H1 (cell line): ENCODE measurements at regions not wholly inside any gene's neighbourhood (a gene's known extent, or its start where the extent isn't known, plus 50 kb on each side); places are given as distances from the start of the nearest gene placed in this dataset.

Experiments
- ASH2L ChIP-seq: fragments of 200-600, 300-600 bp; sonication (generic); IDR thresholded peaks from one replicate; pipeline ENCODE4 v1.7.1; 2017; ENCODE audit warnings: low read length
- BACH1 ChIP-seq: IDR thresholded peaks from 2 replicates; pipeline ENCODE4 v1.6.1; 2012; ENCODE audit warnings: low read length, improper control_type of control experiment
- BRCA1 ChIP-seq: IDR thresholded peaks from 2 replicates; pipeline ENCODE4 v1.6.1; 2012; ENCODE audit warnings: low read depth, low read length, improper control_type of control experiment
- CBX5 ChIP-seq: fragments of 300-800, 300-1000 bp; sonication (generic); IDR thresholded peaks from 2 replicates; pipeline ENCODE4 v1.7.1; 2016; ENCODE audit warnings: antibody characterized with exemption, low read length, low read depth
- CBX8 ChIP-seq: fragments of 300-800, 300-1000 bp; sonication (generic); IDR thresholded peaks from 2 replicates; pipeline ENCODE4 v1.7.1; 2016; ENCODE audit warnings: low read depth, low read length, borderline replicate concordance
- FOSL1 ChIP-seq: IDR thresholded peaks from 2 replicates; pipeline ENCODE4 v1.6.1; 2011; ENCODE audit warnings: mild to moderate bottlenecking, low read depth, low read length, moderate library complexity; ENCODE audit not compliant: insufficient read depth
- HDAC2 ChIP-seq, 2 experiments: fragments of 300-600 bp in 1 of 2; sonication (generic) in 1 of 2; IDR thresholded peaks; 2 replicates each; pipeline ENCODE4 v1.6.1; 2011 to 2012; ENCODE audit warnings: low read depth in 2 of 2, low read length in 2 of 2, mild to moderate bottlenecking in 2 of 2, moderate library complexity in 2 of 2, borderline replicate concordance in 1 of 2, inconsistent platforms in 1 of 2
- JUN ChIP-seq: IDR thresholded peaks from 2 replicates; pipeline ENCODE4 v1.6.1; 2011; ENCODE audit warnings: low read depth, mild to moderate bottlenecking, improper control_type of control experiment, low read length
- JUND ChIP-seq: IDR thresholded peaks from 2 replicates; pipeline ENCODE4 v1.6.1; 2011; ENCODE audit warnings: mild to moderate bottlenecking, improper control_type of control experiment, low read length
- KDM4A ChIP-seq: IDR thresholded peaks from one replicate; pipeline ENCODE4 v1.7.1; 2012; ENCODE audit warnings: low read depth, mild to moderate bottlenecking, moderate library complexity, low read length, inconsistent platforms; ENCODE audit not compliant: severe bottlenecking
- KDM5A ChIP-seq: fragments of 200-600 bp; IDR thresholded peaks from 2 replicates; pipeline ENCODE4 v1.7.1; 2012; ENCODE audit warnings: mild to moderate bottlenecking, low read length, inconsistent platforms, mixed read lengths
- MAX ChIP-seq: IDR thresholded peaks from 2 replicates; pipeline ENCODE4 v1.6.1; 2012; ENCODE audit warnings: inconsistent platforms
- NANOG ChIP-seq: IDR thresholded peaks from 2 replicates; pipeline ENCODE4 v1.6.1; 2011; ENCODE audit warnings: low read length, low read depth, mild to moderate bottlenecking, inconsistent platforms; ENCODE audit not compliant: insufficient read depth, poor library complexity, severe bottlenecking
- POLR2AphosphoS5 ChIP-seq: IDR thresholded peaks from 2 replicates; pipeline ENCODE4 v1.6.1; 2011; ENCODE audit warnings: low read depth, low read length
- RAD21 ChIP-seq, 2 experiments: IDR thresholded peaks in 1 of 2; conservative IDR thresholded peaks in 1 of 2; 2 replicates each; pipeline ENCODE4 v1.6.1; 2011; ENCODE audit warnings: low read depth in 2 of 2, low read length in 2 of 2, improper control_type of control experiment in 1 of 2, inconsistent platforms in 1 of 2, mild to moderate bottlenecking in 1 of 2, moderate library complexity in 1 of 2
- RBBP5 ChIP-seq: IDR thresholded peaks from 2 replicates; pipeline ENCODE4 v1.7.1; 2012; ENCODE audit warnings: low read depth, mild to moderate bottlenecking, inconsistent platforms, low read length, moderate library complexity, borderline replicate concordance
- RNF2 ChIP-seq: fragments of 200-900, 300-1000 bp; sonication (generic); IDR thresholded peaks from 2 replicates; pipeline ENCODE4 v1.7.1; 2016; ENCODE audit warnings: borderline replicate concordance, low read depth, mild to moderate bottlenecking, antibody characterized with exemption, low read length; ENCODE audit not compliant: poor library complexity, severe bottlenecking; ENCODE audit errors: missing control alignments
- RXRA ChIP-seq: IDR thresholded peaks from 2 replicates; pipeline ENCODE4 v1.6.1; 2011; ENCODE audit warnings: low read depth, mild to moderate bottlenecking, low read length, moderate library complexity; ENCODE audit not compliant: insufficient read depth
- SIX5 ChIP-seq: IDR thresholded peaks from 2 replicates; pipeline ENCODE4 v1.6.1; 2011; ENCODE audit warnings: mild to moderate bottlenecking, low read depth, low read length
- SP1 ChIP-seq: IDR thresholded peaks from 2 replicates; pipeline ENCODE4 v1.6.1; 2011; ENCODE audit warnings: low read depth, low read length
- TBP ChIP-seq: IDR thresholded peaks from 2 replicates; pipeline ENCODE4 v1.6.1; 2011; ENCODE audit warnings: low read depth, low read length, improper control_type of control experiment
- TF ChIP-seq, protein P1 (sequence below): IDR thresholded peaks from 2 replicates; pipeline ENCODE4 v1.6.1; 2012; ENCODE audit warnings: inconsistent platforms

DNA sequence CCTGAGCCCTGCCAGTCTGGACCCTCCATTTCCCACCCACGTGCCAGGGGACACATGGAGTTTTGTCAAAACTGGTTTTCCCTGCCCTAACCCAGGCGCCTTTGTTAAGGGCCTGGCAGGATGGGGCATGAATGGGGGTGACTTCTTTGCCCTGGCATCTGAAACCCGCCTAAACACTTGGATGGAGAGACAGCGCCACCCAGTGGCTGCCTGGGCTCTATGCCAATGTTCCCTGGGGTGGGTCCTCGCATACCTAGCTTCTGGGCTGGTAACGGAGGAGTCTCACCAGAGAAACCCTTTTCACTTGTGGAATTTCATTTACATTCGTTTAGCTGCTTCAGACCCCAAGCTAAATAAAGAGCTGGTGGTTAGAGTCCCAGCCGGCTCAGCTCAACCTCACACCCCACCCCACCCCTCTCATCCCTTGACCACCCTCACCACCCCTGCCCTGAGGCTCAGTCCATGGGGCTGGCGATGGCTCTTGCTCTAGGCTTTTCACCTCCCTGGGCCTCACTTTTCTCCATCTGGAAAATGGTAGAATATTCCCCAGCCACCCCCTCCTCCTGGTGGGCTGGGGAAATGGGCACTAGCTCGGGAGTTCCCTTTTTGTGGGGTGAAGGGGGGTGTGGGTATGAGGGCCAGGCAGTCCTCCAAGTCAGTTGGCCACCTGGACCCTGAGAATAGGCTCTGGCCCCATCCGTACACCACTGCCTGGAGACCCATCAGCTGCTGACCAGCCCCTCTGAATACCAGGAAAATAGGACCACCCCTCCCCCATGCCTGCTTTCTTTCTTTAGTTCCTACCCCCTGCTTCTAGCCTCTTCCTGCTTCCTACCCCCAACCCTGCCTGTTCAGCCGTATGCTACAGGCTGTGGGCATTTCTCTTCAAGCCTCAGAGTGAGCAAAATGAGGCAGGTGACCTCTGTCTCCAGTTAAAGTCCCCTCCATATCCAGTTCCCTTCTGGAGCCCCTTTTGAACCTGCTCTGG lies 57.1 kb upstream of the PJA1 start (continued):
- 0 out of 4 replicates have a peak, but pooled peaks of 1 of the 2 experiments have one; percentile 22 for TF ChIP-seq HDAC2 (IDR thresholded peaks at IDR 0.05; ENCODE audit: borderline replicate concordance in 1 of 2, low read depth in 2 of 2, low read length in 2 of 2)
- TF ChIP-seq JUND = no peak
- TF ChIP-seq MAX = peak; percentile 70
- no peak for TF ChIP-seq CBX8
- TF ChIP-seq RXRA = no peak
- no peak for TF ChIP-seq JUN
- TF ChIP-seq NANOG = no peak
- no peak for TF ChIP-seq SIX5
- TF ChIP-seq KDM5A = no peak
- 0 out of 2 replicates have a peak, but pooled peaks have one; percentile 40 for TF ChIP-seq BACH1
- TF ChIP-seq FOSL1 = no peak
- no peak for TF ChIP-seq BRCA1
- TF ChIP-seq RAD21 (IDR thresholded peaks at IDR 0.05 in 1 of 2, conservative IDR thresholded peaks at IDR 0.05 in 1 of 2; ENCODE audit: low read depth in 2 of 2, low read length in 2 of 2) = peak; percentile 89 to 92
- TF ChIP-seq KDM4A = no peak
- no peak for TF ChIP-seq ASH2L
- TF ChIP-seq, protein P1, sequence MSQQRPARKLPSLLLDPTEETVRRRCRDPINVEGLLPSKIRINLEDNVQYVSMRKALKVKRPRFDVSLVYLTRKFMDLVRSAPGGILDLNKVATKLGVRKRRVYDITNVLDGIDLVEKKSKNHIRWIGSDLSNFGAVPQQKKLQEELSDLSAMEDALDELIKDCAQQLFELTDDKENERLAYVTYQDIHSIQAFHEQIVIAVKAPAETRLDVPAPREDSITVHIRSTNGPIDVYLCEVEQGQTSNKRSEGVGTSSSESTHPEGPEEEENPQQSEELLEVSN = peak; percentile 32; the same call in 1 of the 2 replicates
- TF ChIP-seq CBX5 = no peak
- 0 out of 2 replicates have a peak, but pooled peaks have one; percentile 9 for TF ChIP-seq SP1
- TF ChIP-seq RBBP5 = no peak
- TF ChIP-seq RNF2 = no peak
- TF ChIP-seq POLR2AphosphoS5 = no peak
- TF ChIP-seq TBP = no peak
